GM12878 (cell line): ENCODE measurements at regions not wholly inside any gene's neighbourhood (a gene's known extent, or its start where the extent isn't known, plus 50 kb on each side); places are given as distances from the start of the nearest gene placed in this dataset.

Source experiments
- ATAC-seq: fragments of 200-7000 bp; cut with Tn5 transposase; 3 replicates; pipeline ENCODE4 v1.9.1; 2020; ENCODE audit warnings: mild to moderate bottlenecking, moderate library complexity
- BruUV-seq: library from RNA; stranded (reverse); fragments of 400-500 nt; replicated peaks from 2 replicates; lab custom pipeline; 2021; lab: Mats Ljungman, UMichigan
- CTCF ChIA-PET: fragments of 300-600 bp; sonication (Branson Sonifier 250); formaldehyde crosslinking; extraction: SDS; loops from one replicate; lab custom pipeline; 2021; ENCODE audit warnings: inconsistent platforms; lab: Yijun Ruan, JAX
- POLR2A ChIA-PET: fragments of 350-600 bp; formaldehyde crosslinking; extraction: SDS; loops from one replicate; lab custom pipeline; 2021; ENCODE audit warnings: inconsistent platforms; lab: Charles Lee
- RAD21 ChIA-PET: fragments of 300-600 bp; sonication (Branson Sonifier 250); formaldehyde crosslinking; loops from one replicate; lab custom pipeline; 2023; ENCODE audit warnings: antibody characterized with exemption; ENCODE audit not compliant: unreplicated experiment; lab: Charles Lee
- SMC1A ChIA-PET: fragments of 300-600 bp; sonication (Branson Sonifier 250); formaldehyde crosslinking; loops from one replicate; lab custom pipeline; 2023; ENCODE audit not compliant: unreplicated experiment, uncharacterized antibody; lab: Charles Lee
- DNase-seq: peaks from one replicate; pipeline ENCODE4 v3.0.0-alpha.2; 2011; ENCODE audit warnings: low read depth, low spot score
- FAIRE-seq: peaks from 3 replicates; lab custom pipeline; 2011; peaks lifted over from hg19 to GRCh38; lab: Jason Lieb, UNC
- H2AFZ ChIP-seq: 2 replicates; pipeline ENCODE4 v1.6.0; 2011; ENCODE audit warnings: low read depth, low read length, control low read depth; ENCODE audit not compliant: control insufficient read depth
- H3K27ac ChIP-seq: 2 replicates; pipeline ENCODE4 v1.5.1; 2011; ENCODE audit warnings: control low read depth; ENCODE audit not compliant: control insufficient read depth, insufficient read depth
- H3K27me3 ChIP-seq, 2 experiments: replicated peaks in 1 of 2; 2 replicates each; pipeline versions ENCODE4 v1.6.0 to v1.6.1; 2011; ENCODE audit warnings: low read length in 1 of 2; ENCODE audit not compliant: control insufficient read depth in 2 of 2, insufficient read depth in 2 of 2
- H3K36me3 ChIP-seq, 2 experiments: 2 replicates each; pipeline ENCODE4 v1.5.1; 2011; ENCODE audit warnings: low read length in 1 of 2; ENCODE audit not compliant: control insufficient read depth in 2 of 2, insufficient read depth in 2 of 2
- H3K4me1 ChIP-seq: 2 replicates; pipeline ENCODE4 v1.6.1; 2011; ENCODE audit warnings: mild to moderate bottlenecking, low read length, moderate library complexity, mixed read lengths; ENCODE audit not compliant: control insufficient read depth, insufficient read depth
- H3K4me2 ChIP-seq: 2 replicates; pipeline ENCODE4 v1.6.0; 2011; ENCODE audit warnings: control low read depth; ENCODE audit not compliant: control insufficient read depth, insufficient read depth
- H3K4me3 ChIP-seq: fragments of 200-600 bp; sonication (generic); 2 replicates; pipeline ENCODE4 v1.5.1; 2016
- H3K79me2 ChIP-seq: 2 replicates; pipeline ENCODE4 v1.6.0; 2011; ENCODE audit warnings: low read length; ENCODE audit not compliant: control insufficient read depth, insufficient read depth
- H3K9ac ChIP-seq: 2 replicates; pipeline ENCODE4 v1.8.0; 2011; ENCODE audit warnings: low read length, control low read depth, mixed read lengths; ENCODE audit not compliant: control insufficient read depth, insufficient read depth
- H3K9me3 ChIP-seq: replicated peaks from 3 replicates; pipeline ENCODE4 v1.5.1; 2011; ENCODE audit warnings: mild to moderate bottlenecking, low read length; ENCODE audit not compliant: control insufficient read depth, insufficient read depth
- H4K20me1 ChIP-seq: 2 replicates; pipeline ENCODE4 v1.6.0; 2011; ENCODE audit not compliant: control insufficient read depth, insufficient read depth
- BACH1 ChIP-seq: fragments of 450-650 bp; IDR thresholded peaks from 2 replicates; pipeline ENCODE4 v1.6.1; 2017; ENCODE audit warnings: mild to moderate bottlenecking, borderline replicate concordance
- MTA3 ChIP-seq: IDR thresholded peaks from 2 replicates; pipeline ENCODE4 v1.6.1; 2012; ENCODE audit warnings: low read length, inconsistent platforms, borderline replicate concordance
- PML ChIP-seq: IDR thresholded peaks from 2 replicates; pipeline ENCODE4 v1.6.1; 2012; ENCODE audit warnings: low read length, inconsistent platforms
- RBBP5 ChIP-seq: fragments of 200-600 bp; sonication (generic); conservative IDR thresholded peaks from 2 replicates; pipeline ENCODE4 v1.6.1; 2016
- SREBF1 ChIP-seq: IDR thresholded peaks from 2 replicates; pipeline ENCODE4 v1.6.1; 2012; ENCODE audit warnings: mild to moderate bottlenecking, low read length
- TARDBP ChIP-seq: IDR thresholded peaks from 2 replicates; pipeline ENCODE4 v1.6.1; 2016; ENCODE audit warnings: borderline replicate concordance
- TCF7 ChIP-seq: IDR thresholded peaks from 2 replicates; pipeline ENCODE4 v1.6.1; 2014; ENCODE audit warnings: antibody characterized with exemption, borderline replicate concordance
- YY1 ChIP-seq: IDR thresholded peaks from 2 replicates; pipeline ENCODE4 v1.6.1; 2011; ENCODE audit warnings: low read depth, mild to moderate bottlenecking, low read length
- ZNF592 ChIP-seq: fragments of 450-650 bp; IDR thresholded peaks from 2 replicates; pipeline ENCODE4 v1.6.1; 2017; ENCODE audit warnings: mild to moderate bottlenecking, moderate library complexity
- ZNF622 ChIP-seq: fragments of 450-650 bp; IDR thresholded peaks from 2 replicates; pipeline ENCODE4 v1.6.1; 2017; ENCODE audit warnings: mild to moderate bottlenecking, inconsistent platforms
- ZSCAN29 ChIP-seq: fragments of 450-650 bp; IDR thresholded peaks from 2 replicates; pipeline ENCODE4 v1.6.1; 2017; ENCODE audit warnings: mild to moderate bottlenecking, moderate library complexity
- WGBS: methylation state at CpG from one replicate; pipeline ENCODE4 v1.1.6; 2016; ENCODE audit warnings: low lambda C conversion rate; ENCODE audit not compliant: insufficient replicate concordance, insufficient coverage; ENCODE audit errors: missing lambda C conversion rate; 5-methylcytosine and 5-hydroxymethylcytosine counted together
- in situ Hi-C: fragments of 300-500 bp; cut with MboI; formaldehyde crosslinking; loops from 9 replicates; pipeline ENCODE4 v1.14.3; 2018; ENCODE audit warnings: mixed read lengths
- intact Hi-C: fragments of 100-400 bp; cut with micrococcal nuclease; formaldehyde crosslinking; loops from one replicate; pipeline ENCODE4 v1.14.2; 2022; ENCODE audit not compliant: unreplicated experiment

- TF ChIP-seq TARDBP, result no peak
- TF ChIP-seq, all 136 proteins: peak for 0
These were observed 113.1 kb upstream of the RAB6C start (continued) for GRCh38 chr2:129866391-129866790.

GRCh38 chr2:129868151-129868550, 111.3 kb upstream of the RAB6C start:
- CTCF ChIA-PET, result no interaction called here
- no peaks in the 10 kb centered on the region for H3K36me3 ChIP-seq
- no peak overlapping the region for H3K4me2 ChIP-seq
- no peak for ATAC-seq
- no peak overlapping the region for H2AFZ ChIP-seq
- RAD21 ChIA-PET, result no interaction called here
- DNase-seq, result no peak
- H3K27ac ChIP-seq, result no peak overlapping the region
- no peaks in the 10 kb centered on the region for H3K27me3 ChIP-seq
- no peak overlapping the region for H3K4me3 ChIP-seq
- WGBS, result 10% methylated on average over 8 of the region's 8 CpGs
- no peak for FAIRE-seq
- BruUV-seq, result no TSS peak
- H3K9ac ChIP-seq, result no peak overlapping the region
- H3K9me3 ChIP-seq, result no peaks in the 10 kb centered on the region
- 0 out of 2 replicates have a peak, but pooled peaks cover 2% of the 10 kb centered on the region for H4K20me1 ChIP-seq
- no peaks in the 10 kb centered on the region for H3K79me2 ChIP-seq
- SMC1A ChIA-PET, result no interaction called here
- no peak for TF ChIP-seq YY1
- TF ChIP-seq SREBF1, result no peak
- no peak for TF ChIP-seq RBBP5
- TF ChIP-seq ZNF622, result no peak
- no peak for TF ChIP-seq BACH1
- TF ChIP-seq ZNF592, result no peak
- no peak for TF ChIP-seq ZSCAN29
- TF ChIP-seq PML, result no peak
- TF ChIP-seq TCF7, result no peak
- no peak for TF ChIP-seq MTA3
- TF ChIP-seq, all 136 proteins: peak for 0
- H3K4me1 ChIP-seq, result no peaks in the 10 kb centered on the region
- in situ Hi-C loops (no loop called here), intact Hi-C loops (no loop called here)
- POLR2A ChIA-PET, result no interaction called here
